ENCODE measurements at regions not wholly inside any gene's neighbourhood (a gene's known extent, or its start where the extent isn't known, plus 50 kb on each side); places are given as distances from the start of the nearest gene placed in this dataset.
A peak's percentile ranks its signal among the peaks of the same experiment; 100 is the strongest.

DNA sequence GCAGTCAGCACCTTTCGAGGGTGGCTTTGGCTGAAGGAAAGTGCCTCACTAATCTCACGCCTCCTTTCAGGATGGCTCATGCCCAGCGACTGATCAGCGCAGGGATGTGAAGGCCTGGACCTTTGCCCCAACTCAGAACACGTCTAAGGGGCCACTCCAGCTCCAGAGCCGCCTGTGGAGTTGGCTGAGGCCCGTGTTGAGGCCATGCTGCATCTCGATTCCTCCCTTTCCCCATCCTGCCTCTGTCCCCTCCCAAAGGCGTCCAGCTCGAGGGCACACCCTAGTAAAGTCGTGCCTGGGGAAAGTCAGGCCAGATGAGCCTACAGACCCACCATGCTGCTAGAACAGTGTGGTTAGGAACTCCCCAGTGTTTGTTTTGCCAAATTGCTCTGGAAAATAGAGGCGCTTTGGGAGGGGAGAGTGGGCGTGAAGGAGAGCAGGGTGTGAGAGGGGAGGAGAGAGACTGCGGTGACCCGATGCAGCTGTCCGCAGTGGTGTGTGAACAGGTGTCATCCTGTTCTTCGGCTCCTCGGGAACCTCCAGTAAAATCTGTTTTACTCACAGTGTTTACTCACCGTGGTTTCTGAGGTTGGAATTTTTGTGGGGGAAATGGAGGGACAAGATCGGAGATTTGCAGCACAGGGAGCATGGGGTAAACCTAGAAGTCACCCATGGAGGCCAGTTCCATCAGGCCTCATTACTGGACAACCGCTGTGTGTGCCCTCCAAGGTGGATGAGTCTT lies 85.0 kb upstream of the PMEPA1 start:
- H2BK120ac ChIP-seq (ENCODE audit: low read depth, low read length, poor library complexity, severe bottlenecking): no peak overlapping the region
- H2BK5ac ChIP-seq (ENCODE audit: insufficient read length, low read length): no peak overlapping the region
- H3K27me3 Mint-ChIP-seq (ENCODE audit: low read depth): no peaks in the 10 kb centered on the region; the same call in 1 of the 2 replicates
- no peak overlapping the region for H2BK12ac ChIP-seq (ENCODE audit: insufficient read length, low read depth, low read length)
- H3K9me3 Mint-ChIP-seq: peaks cover 0 to 5% of the 10 kb centered on the region in 2 experiments; a peak in 2 of 5 replicates
- H4K8ac ChIP-seq (replicated peaks; ENCODE audit: insufficient read length, low read depth, low read length): no peak overlapping the region
- no peaks in the 10 kb centered on the region for H3K27me3 ChIP-seq (ENCODE audit: insufficient read depth, low read length)
- H2AK5ac ChIP-seq (ENCODE audit: insufficient read length, low read length): no peak overlapping the region
- H3K27ac Mint-ChIP-seq: no peak overlapping the region
- no peaks in the 10 kb centered on the region for H3K36me3 Mint-ChIP-seq (ENCODE audit: insufficient read depth in 1 of 3, low read depth in 3 of 3)
- H3K4me1 ChIP-seq (ENCODE audit: insufficient read depth, low read length): no peaks in the 10 kb centered on the region; the same call in 1 of the 2 replicates
- H3K4me3 Mint-ChIP-seq: no peak overlapping the region
- H3K9me3 ChIP-seq (ENCODE audit: control insufficient read depth, low read depth, low read length): no peaks in the 10 kb centered on the region
- H2BK15ac ChIP-seq (ENCODE audit: low read depth, low read length): no peak overlapping the region; the same call in 1 of the 2 replicates
- H2BK20ac ChIP-seq (ENCODE audit: low read depth, low read length, poor library complexity, severe bottlenecking): no peak overlapping the region
- peaks cover 0 to 3% of the 10 kb centered on the region in 2 experiments; a peak in 2 of 4 replicates for H3K4me1 Mint-ChIP-seq
- no peak overlapping the region for H3K4ac ChIP-seq (ENCODE audit: low read depth, low read length)
- H3K4me2 ChIP-seq (ENCODE audit: insufficient read depth, insufficient read length, low read length): no peak overlapping the region
- H4K5ac ChIP-seq (ENCODE audit: insufficient read length, low read depth, low read length): no peak overlapping the region
- H3K79me2 ChIP-seq (ENCODE audit: insufficient read depth, low read length): no peaks in the 10 kb centered on the region
- no peak overlapping the region for H2AFZ ChIP-seq (ENCODE audit: low read length)
- DNase-seq: no peak
- H4K91ac ChIP-seq (ENCODE audit: insufficient read length, low read depth, low read length): no peak overlapping the region
- peak overlapping the region; percentile 68 for H3K14ac ChIP-seq (ENCODE audit: insufficient read depth, low read length)
- H3K18ac ChIP-seq (ENCODE audit: insufficient read length, low read depth, low read length): no peak overlapping the region
- no peak overlapping the region for H3T11ph ChIP-seq (ENCODE audit: low read length)
- H3K79me1 ChIP-seq (ENCODE audit: insufficient read depth, low read depth, low read length, poor library complexity, severe bottlenecking): no peaks in the 10 kb centered on the region
- H4K20me1 ChIP-seq (ENCODE audit: control insufficient read depth, insufficient read depth, insufficient read length): no peaks in the 10 kb centered on the region
- WGBS (ENCODE audit: extremely low coverage, insufficient read length, low lambda C conversion rate): no CpG with 5 or more reads among the region's 21 CpGs
- H3K23me2 ChIP-seq (ENCODE audit: insufficient read length, low read depth, low read length, poor library complexity, severe bottlenecking): no peaks in the 10 kb centered on the region
- H3K56ac ChIP-seq (ENCODE audit: insufficient read length, low read depth, low read length): no peak overlapping the region
- TF ChIP-seq, protein P1, sequence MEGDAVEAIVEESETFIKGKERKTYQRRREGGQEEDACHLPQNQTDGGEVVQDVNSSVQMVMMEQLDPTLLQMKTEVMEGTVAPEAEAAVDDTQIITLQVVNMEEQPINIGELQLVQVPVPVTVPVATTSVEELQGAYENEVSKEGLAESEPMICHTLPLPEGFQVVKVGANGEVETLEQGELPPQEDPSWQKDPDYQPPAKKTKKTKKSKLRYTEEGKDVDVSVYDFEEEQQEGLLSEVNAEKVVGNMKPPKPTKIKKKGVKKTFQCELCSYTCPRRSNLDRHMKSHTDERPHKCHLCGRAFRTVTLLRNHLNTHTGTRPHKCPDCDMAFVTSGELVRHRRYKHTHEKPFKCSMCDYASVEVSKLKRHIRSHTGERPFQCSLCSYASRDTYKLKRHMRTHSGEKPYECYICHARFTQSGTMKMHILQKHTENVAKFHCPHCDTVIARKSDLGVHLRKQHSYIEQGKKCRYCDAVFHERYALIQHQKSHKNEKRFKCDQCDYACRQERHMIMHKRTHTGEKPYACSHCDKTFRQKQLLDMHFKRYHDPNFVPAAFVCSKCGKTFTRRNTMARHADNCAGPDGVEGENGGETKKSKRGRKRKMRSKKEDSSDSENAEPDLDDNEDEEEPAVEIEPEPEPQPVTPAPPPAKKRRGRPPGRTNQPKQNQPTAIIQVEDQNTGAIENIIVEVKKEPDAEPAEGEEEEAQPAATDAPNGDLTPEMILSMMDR (conservative IDR thresholded peaks at IDR 0.05): no peak
- no peak overlapping the region for H3K23ac ChIP-seq (ENCODE audit: insufficient read length, low read depth, low read length)
- H3K9ac ChIP-seq (ENCODE audit: extremely low read depth, insufficient read length, low read length): no peak overlapping the region
- no peak overlapping the region for H3K27ac ChIP-seq (ENCODE audit: insufficient read length, low read depth, low read length)
